HG03064 (cell line): ENCODE measurements at regions not wholly inside any gene's neighbourhood (a gene's known extent, or its start where the extent isn't known, plus 50 kb on each side); places are given as distances from the start of the nearest gene placed in this dataset.

Experiments used
- ATAC-seq: cut with Tn5 transposase; IDR thresholded peaks from one replicate; pipeline ENCODE4 v1.9.1; 2021; ENCODE audit warnings: low read depth; ENCODE audit not compliant: unreplicated experiment

- ATAC-seq = no peak
Observed at GRCh38 chr13:76160961-76161925, 525.1 kb downstream of the LMO7 start.

- no peak for ATAC-seq
Observed at GRCh38 chr13:76160506-76160905, 524.4 kb downstream of the LMO7 start.

- ATAC-seq = no peak
Observed at GRCh38 chr13:76157926-76158325, 521.8 kb downstream of the LMO7 start.

GRCh38 chr13:76153239-76153638 is 517.1 kb downstream of the LMO7 start:
- ATAC-seq = no peak

GRCh38 chr13:76148926-76149325 is 512.8 kb downstream of the LMO7 start:
- ATAC-seq = no peak

- ATAC-seq = no peak
Observed at GRCh38 chr13:76148374-76148773, 512.2 kb downstream of the LMO7 start.

- ATAC-seq = no peak
Observed at GRCh38 chr13:76132532-76132931, 496.4 kb downstream of the LMO7 start.

- ATAC-seq = no peak
Observed at GRCh38 chr13:76131551-76131950, 495.4 kb downstream of the LMO7 start.

GRCh38 chr13:76129305-76130000 is 493.3 kb downstream of the LMO7 start:
- ATAC-seq = no peak

- ATAC-seq = no peak
Observed at GRCh38 chr13:76127922-76128321, 491.8 kb downstream of the LMO7 start.

- no peak for ATAC-seq
Observed at GRCh38 chr13:76123548-76123947, 487.4 kb downstream of the LMO7 start.

GRCh38 chr13:76116751-76117360 is 480.7 kb downstream of the LMO7 start:
- ATAC-seq = no peak

- no peak for ATAC-seq
Observed at GRCh38 chr13:76106763-76107162, 470.6 kb downstream of the LMO7 start.

GRCh38 chr13:76094645-76095044 is 458.5 kb downstream of the LMO7 start:
- ATAC-seq = no peak

GRCh38 chr13:76091076-76091475 is 454.9 kb downstream of the LMO7 start:
- no peak for ATAC-seq

GRCh38 chr13:76086729-76087128 is 450.6 kb downstream of the LMO7 start:
- no peak for ATAC-seq

- no peak for ATAC-seq
Observed at GRCh38 chr13:76067850-76068249, 431.7 kb downstream of the LMO7 start.

- no peak for ATAC-seq
Observed at GRCh38 chr13:76053181-76053580, 417.1 kb downstream of the LMO7 start.

GRCh38 chr13:76049376-76049746 is 413.2 kb downstream of the LMO7 start:
- no peak for ATAC-seq

GRCh38 chr13:76048675-76049375 is 412.7 kb downstream of the LMO7 start:
- no peak for ATAC-seq

GRCh38 chr13:76048131-76048530 is 412.0 kb downstream of the LMO7 start:
- no peak for ATAC-seq
